GM12892 (cell line): ENCODE measurements at regions not wholly inside any gene's neighbourhood (a gene's known extent, or its start where the extent isn't known, plus 50 kb on each side); places are given as distances from the start of the nearest gene placed in this dataset.

Experiments
- POLR2A ChIP-seq: IDR thresholded peaks from 2 replicates; pipeline ENCODE4 v1.6.1; 2011; ENCODE audit warnings: low read depth, low read length, control low read depth
- POLR2AphosphoS5 ChIP-seq: IDR thresholded peaks from 2 replicates; pipeline ENCODE4 v1.6.1; 2011; ENCODE audit warnings: low read depth, low read length, control low read depth
- TAF1 ChIP-seq: IDR thresholded peaks from 2 replicates; pipeline ENCODE4 v1.6.1; 2011; ENCODE audit warnings: low read depth, mild to moderate bottlenecking, control low read depth, low read length, borderline replicate concordance

GRCh38 chr2:14358339-14358738 lies 274.2 kb upstream of the LRATD1 start:
- TF ChIP-seq POLR2AphosphoS5, result no peak
- TF ChIP-seq POLR2A, result no peak
- no peak for TF ChIP-seq TAF1
